A549 (cell line): ENCODE measurements at regions not wholly inside any gene's neighbourhood (a gene's known extent, or its start where the extent isn't known, plus 50 kb on each side); places are given as distances from the start of the nearest gene placed in this dataset.
"Not testable (repeated sequence)": the region's sequence is repeated elsewhere in the genome, so short reads cannot be mapped to it uniquely, and the experiment has no call there.

ENCODE experiments used
- ATAC-seq, 2 experiments: fragments of 200-7000 bp in 1 of 2; fragments of >200 bp in 1 of 2; cut with Nextera tagmentation in 1 of 2; cut with Tn5 transposase in 1 of 2; 3 replicates each; pipeline versions ENCODE4 v1.8.0 to v1.9.1; 2018 to 2020; ENCODE audit warnings: mild to moderate bottlenecking in 1 of 2, moderate library complexity in 1 of 2
- CTCF ChIA-PET: fragments of 300-600 bp; sonication (Branson Sonifier 250); formaldehyde crosslinking; extraction: SDS; loops from one replicate; lab custom pipeline; 2021; ENCODE audit warnings: antibody characterized with exemption, inconsistent platforms; lab: Yijun Ruan, JAX
- POLR2A ChIA-PET: fragments of 350-600 bp; formaldehyde crosslinking; extraction: SDS; loops from one replicate; lab custom pipeline; 2021; ENCODE audit warnings: antibody characterized with exemption, inconsistent platforms; lab: Yijun Ruan, JAX
- DNase-seq, 2 experiments: peaks; one replicate each; pipeline versions ENCODE4 v3.0.0 to v3.0.0-alpha.2; 2011 to 2016; ENCODE audit warnings: low read depth in 1 of 2, low spot score in 1 of 2
- FAIRE-seq: peaks from 2 replicates; lab custom pipeline; 2011; peaks lifted over from hg19 to GRCh38; lab: Jason Lieb, UNC
- H3K27ac ChIP-seq, 2 experiments: fragments of >200 bp; sonication (Bioruptor Twin); formaldehyde crosslinking; 3 replicates each; pipeline ENCODE4 v1.5.1; 2016 to 2017
- H3K4me1 ChIP-seq: fragments of >200 bp; sonication (Bioruptor Twin); formaldehyde crosslinking; 3 replicates; pipeline ENCODE4 v1.6.1; 2016
- H3K4me2 ChIP-seq: fragments of >200 bp; sonication (Bioruptor Twin); formaldehyde crosslinking; 3 replicates; pipeline ENCODE4 v1.6.1; 2016
- H3K4me3 ChIP-seq: fragments of >200 bp; sonication (Bioruptor Twin); formaldehyde crosslinking; 3 replicates; pipeline ENCODE4 v1.5.1; 2016
- H3K9me3 ChIP-seq: fragments of >200 bp; sonication (Bioruptor Twin); formaldehyde crosslinking; 3 replicates; pipeline ENCODE4 v1.6.1; 2016
- CEBPB ChIP-seq, 2 experiments: fragments of >200 bp in 1 of 2; sonication (Bioruptor Twin) in 1 of 2; formaldehyde crosslinking in 1 of 2; IDR thresholded peaks; 2 replicates each; pipeline ENCODE4 v1.6.1; 2012 to 2016
- CHD2 ChIP-seq: fragments of 150-350 bp; IDR thresholded peaks from 2 replicates; pipeline ENCODE4 v1.6.1; 2014; ENCODE audit warnings: low read length; ENCODE audit not compliant: partially characterized antibody
- CHD4 ChIP-seq: fragments of 200-600 bp; sonication (generic); IDR thresholded peaks from 2 replicates; pipeline ENCODE4 v1.6.1; 2016; ENCODE audit warnings: antibody characterized with exemption, mild to moderate bottlenecking, borderline replicate concordance
- EHMT2 ChIP-seq: fragments of 200-600 bp; sonication (generic); IDR thresholded peaks from 2 replicates; pipeline ENCODE4 v1.6.1; 2016; ENCODE audit warnings: antibody characterized with exemption, low read depth, mild to moderate bottlenecking, moderate library complexity
- ESRRA ChIP-seq: fragments of 150-350 bp; IDR thresholded peaks from 2 replicates; pipeline ENCODE4 v1.6.1; 2014; ENCODE audit warnings: mild to moderate bottlenecking, low read length, borderline replicate concordance
- HDAC2 ChIP-seq: fragments of 200-600 bp; sonication (generic); IDR thresholded peaks from 2 replicates; pipeline ENCODE4 v1.6.1; 2016
- HEYL ChIP-seq: fragments of 250-450 bp; sonication (Bioruptor Pico); IDR thresholded peaks from 2 replicates; pipeline ENCODE4 v1.8.0; 2021; ENCODE audit warnings: mild to moderate bottlenecking, moderate library complexity
- HOXA7 ChIP-seq: fragments of 250-450 bp; sonication (Bioruptor Pico); IDR thresholded peaks from 2 replicates; pipeline ENCODE4 v1.5.0; 2020; ENCODE audit warnings: mild to moderate bottlenecking, moderate library complexity
- HOXB13 ChIP-seq: fragments of 250-450 bp; sonication (Bioruptor Pico); IDR thresholded peaks from 2 replicates; pipeline ENCODE4 v1.5.0; 2020; ENCODE audit warnings: low read depth, mild to moderate bottlenecking, moderate library complexity
- JUN ChIP-seq, 2 experiments: fragments of >200 bp; sonication (Bioruptor Twin); formaldehyde crosslinking; IDR thresholded peaks; 2 replicates in 1 of 2; 3 replicates in 1 of 2; pipeline ENCODE4 v1.6.1; 2016 to 2017
- MYC ChIP-seq: IDR thresholded peaks from 2 replicates; pipeline ENCODE4 v1.6.1; 2012; ENCODE audit warnings: mild to moderate bottlenecking, inconsistent platforms, low read length, improper control_type of control experiment, borderline replicate concordance
- NR3C1 ChIP-seq: fragments of >200 bp; sonication (Bioruptor Twin); formaldehyde crosslinking; IDR thresholded peaks from 3 replicates; pipeline ENCODE4 v1.6.1; 2017
- PHF8 ChIP-seq: fragments of 200-600 bp; sonication (generic); IDR thresholded peaks from 2 replicates; pipeline ENCODE4 v1.6.1; 2016; ENCODE audit warnings: low read depth, mild to moderate bottlenecking, antibody characterized with exemption, moderate library complexity, borderline replicate concordance
- RARB ChIP-seq: fragments of 250-450 bp; sonication (Bioruptor Pico); IDR thresholded peaks from 2 replicates; pipeline ENCODE4 v1.8.0; 2021; ENCODE audit warnings: mild to moderate bottlenecking, moderate library complexity
- RNF2 ChIP-seq: fragments of 200-600 bp; sonication (generic); IDR thresholded peaks from 2 replicates; pipeline ENCODE4 v1.6.1; 2016; ENCODE audit warnings: low read depth, mild to moderate bottlenecking, antibody characterized with exemption, moderate library complexity, borderline replicate concordance
- SMC3 ChIP-seq: fragments of >200 bp; sonication (Bioruptor Twin); formaldehyde crosslinking; IDR thresholded peaks from 3 replicates; pipeline ENCODE4 v1.6.1; 2018; ENCODE audit warnings: inconsistent platforms
- SREBF2 ChIP-seq: fragments of 450-650 bp; IDR thresholded peaks from 2 replicates; pipeline ENCODE4 v1.6.1; 2014; ENCODE audit warnings: mild to moderate bottlenecking, moderate library complexity
- USF2 ChIP-seq: fragments of 450-650 bp; IDR thresholded peaks from 2 replicates; pipeline ENCODE4 v1.6.1; 2014; ENCODE audit warnings: antibody characterized with exemption
- ZFP36 ChIP-seq: fragments of 450-650 bp; IDR thresholded peaks from 2 replicates; pipeline ENCODE4 v1.6.1; 2014; ENCODE audit warnings: borderline replicate concordance; ENCODE audit not compliant: partially characterized antibody
- ZSCAN20 ChIP-seq: fragments of 250-450 bp; sonication (Bioruptor Pico); IDR thresholded peaks from 2 replicates; pipeline ENCODE4 v1.8.0; 2022; ENCODE audit warnings: mild to moderate bottlenecking, moderate library complexity
- WGBS: methylation state at CpG from one replicate; pipeline ENCODE4 v1.1.6; 2017; ENCODE audit errors: missing lambda C conversion rate; 5-methylcytosine and 5-hydroxymethylcytosine counted together
- TF ChIP-seq, protein P1 (sequence below): IDR thresholded peaks from 2 replicates; pipeline ENCODE4 v1.6.1; 2012; ENCODE audit warnings: low read depth, borderline replicate concordance

DNA sequence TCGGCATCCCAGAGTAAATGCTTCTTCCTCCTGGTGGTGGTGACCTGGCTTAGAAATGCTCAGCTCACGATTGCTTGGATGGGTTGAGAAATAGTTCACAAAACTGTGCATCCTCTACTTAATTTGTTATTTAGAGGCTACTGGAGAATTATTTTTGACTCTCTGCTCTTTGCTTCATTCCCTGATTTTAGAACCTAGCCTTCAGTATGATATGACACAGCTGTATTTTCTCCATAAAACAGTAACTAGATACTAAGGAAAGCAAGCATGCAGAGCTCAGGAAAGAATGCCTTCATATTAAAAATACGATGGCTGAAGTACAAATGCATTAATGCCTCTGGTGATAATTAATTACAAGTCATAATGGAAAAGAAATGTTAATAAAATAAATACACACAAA lies 602.0 kb upstream of the COBL start:
- no peak for ATAC-seq
- H3K4me2 ChIP-seq, result no peak overlapping the region
- no peak overlapping the region for H3K4me3 ChIP-seq
- TF ChIP-seq CEBPB (IDR thresholded peaks at IDR 0.05) (no peak), CHD4 (no peak), USF2 (no peak), MYC (no peak)
- no peaks in the 10 kb centered on the region for H3K9me3 ChIP-seq
- WGBS, result 1% methylated on average over 3 of the region's 3 CpGs
- H3K27ac ChIP-seq, result no peak overlapping the region
- no peak for DNase-seq
- H3K4me1 ChIP-seq, result no peaks in the 10 kb centered on the region
- CTCF ChIA-PET, result no interaction called here
- FAIRE-seq, result no peak
- POLR2A ChIA-PET, result no interaction called here

GRCh38 chr7:51901489-51901840 lies 584.9 kb upstream of the COBL start:
- 47% methylated on average over 13 of the region's 13 CpGs for WGBS
- POLR2A ChIA-PET, result no interaction called here
- FAIRE-seq, result no peak
- H3K4me1 ChIP-seq, result no peaks in the 10 kb centered on the region
- DNase-seq, result no peak
- H3K9me3 ChIP-seq, result no peaks in the 10 kb centered on the region
- CTCF ChIA-PET, result no interaction called here
- H3K4me3 ChIP-seq, result no peak overlapping the region
- no peak for ATAC-seq
- no peak overlapping the region for H3K4me2 ChIP-seq
- H3K27ac ChIP-seq, result no peak overlapping the region
- TF ChIP-seq MYC, result no peak
- TF ChIP-seq SREBF2, result no peak
- TF ChIP-seq HEYL (CRISPR knock-in tag), result no peak
- TF ChIP-seq NR3C1, result no peak
- TF ChIP-seq ESRRA, result no peak
- TF ChIP-seq EHMT2, result no peak
- TF ChIP-seq JUN (IDR thresholded peaks at IDR 0.05), result no peak
- TF ChIP-seq CHD4, result no peak
- TF ChIP-seq RNF2, result no peak
- TF ChIP-seq, protein P1, sequence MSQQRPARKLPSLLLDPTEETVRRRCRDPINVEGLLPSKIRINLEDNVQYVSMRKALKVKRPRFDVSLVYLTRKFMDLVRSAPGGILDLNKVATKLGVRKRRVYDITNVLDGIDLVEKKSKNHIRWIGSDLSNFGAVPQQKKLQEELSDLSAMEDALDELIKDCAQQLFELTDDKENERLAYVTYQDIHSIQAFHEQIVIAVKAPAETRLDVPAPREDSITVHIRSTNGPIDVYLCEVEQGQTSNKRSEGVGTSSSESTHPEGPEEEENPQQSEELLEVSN, result no peak
- no peak for TF ChIP-seq PHF8
- TF ChIP-seq HOXA7 (CRISPR knock-in tag), result no peak
- no peak for TF ChIP-seq CHD2
- TF ChIP-seq ZFP36, result no peak

DNA sequence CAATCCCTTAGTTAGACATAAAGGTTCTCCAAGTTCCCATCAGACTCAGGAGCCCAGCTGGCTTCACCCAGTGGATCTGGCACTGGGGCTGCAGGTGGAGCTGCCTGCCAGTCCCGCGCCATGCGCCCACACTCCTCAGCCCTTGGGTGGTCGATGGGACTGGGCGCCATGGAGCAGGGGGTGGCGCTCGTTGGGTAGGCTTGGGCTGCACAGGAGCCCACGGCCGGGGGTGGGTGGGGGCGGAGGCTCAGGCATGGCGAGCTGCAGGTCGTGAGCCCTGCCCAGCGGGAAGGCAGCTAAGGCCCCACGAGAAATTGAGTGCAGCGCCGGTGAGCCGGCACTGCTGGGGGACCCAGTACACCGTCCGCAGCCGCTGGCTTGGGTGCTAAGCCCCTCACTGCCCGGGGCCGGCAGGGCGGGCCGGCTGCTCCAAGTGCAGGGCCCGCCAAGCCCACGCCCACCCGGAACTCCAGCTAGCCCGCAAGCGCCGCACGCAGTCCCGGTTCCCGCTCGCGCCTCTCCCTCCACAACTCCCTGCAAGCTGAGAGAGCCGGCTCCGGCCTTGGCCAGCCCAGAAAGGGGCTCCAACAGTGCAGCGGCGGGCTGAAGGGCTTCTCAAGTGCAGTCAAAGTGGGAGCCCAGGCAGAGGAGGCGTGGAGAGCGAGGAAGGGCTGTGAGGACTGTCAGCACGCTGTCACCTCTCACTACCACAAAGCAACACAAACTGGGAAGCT lies 584.3 kb upstream of the COBL start:
- 72% methylated on average over 24 of the region's 42 CpGs for WGBS
- not testable (repeated sequence) for FAIRE-seq

GRCh38 chr7:51899611-51900010 lies 583.0 kb upstream of the COBL start:
- no peak for ATAC-seq
- no peak for DNase-seq
- Histone ChIP-seq H3K9me3 (no peaks in the 10 kb centered on the region), H3K4me1 (no peaks in the 10 kb centered on the region), H3K4me2 (no peak overlapping the region), H3K27ac (no peak overlapping the region), H3K4me3 (no peak overlapping the region)
- no peak for FAIRE-seq
- TF ChIP-seq HDAC2, result no peak
- TF ChIP-seq ZSCAN20 (CRISPR knock-in tag), result no peak
- no peak for TF ChIP-seq ZFP36
- no peak for TF ChIP-seq JUN (IDR thresholded peaks at IDR 0.05)
- TF ChIP-seq HOXB13 (CRISPR knock-in tag), result no peak
- TF ChIP-seq SMC3, result no peak
- no peak for TF ChIP-seq NR3C1
- no peak for TF ChIP-seq RARB (CRISPR knock-in tag)
- 7% methylated on average over 6 of the region's 9 CpGs for WGBS
- CTCF ChIA-PET, result no interaction called here
- POLR2A ChIA-PET, result no interaction called here

More for the DNA sequence above, 584.3 kb upstream of the COBL start:
- CTCF ChIA-PET, ATAC-seq, H3K27ac ChIP-seq, DNase-seq, H3K4me3 ChIP-seq, POLR2A ChIA-PET, H3K4me2 ChIP-seq, H3K4me1 ChIP-seq, H3K9me3 ChIP-seq: not testable (repeated sequence)
